OCI-LY7 (cell line): ENCODE measurements at regions not wholly inside any gene's neighbourhood (a gene's known extent, or its start where the extent isn't known, plus 50 kb on each side); places are given as distances from the start of the nearest gene placed in this dataset.

Experiments
- BruUV-seq: library from RNA; stranded (reverse); fragments of 400-500 nt; replicated peaks from 2 replicates; lab custom pipeline; 2021; lab: Mats Ljungman, UMichigan
- CTCF ChIA-PET: fragments of 300-600 bp; sonication (Branson Sonifier 250); formaldehyde crosslinking; loops from one replicate; lab custom pipeline; 2022; ENCODE audit warnings: antibody characterized with exemption; ENCODE audit not compliant: unreplicated experiment; lab: Charles Lee
- POLR2A ChIA-PET: fragments of 300-600 bp; sonication (Branson Sonifier 250); formaldehyde crosslinking; loops from one replicate; lab custom pipeline; 2022; ENCODE audit warnings: antibody characterized with exemption; lab: Charles Lee
- DNase-seq: peaks from one replicate; pipeline ENCODE4 v3.0.0-alpha.2; 2015; ENCODE audit warnings: low spot score
- H2AFZ ChIP-seq: fragments of 200-600 bp; sonication (generic), shearing (Covaris generic); 2 replicates; pipeline ENCODE4 v1.6.1; 2014; ENCODE audit warnings: mild to moderate bottlenecking, antibody characterized with exemption, low read length, moderate library complexity
- H3K27ac ChIP-seq: fragments of 200-600 bp; sonication (generic); 2 replicates; pipeline ENCODE4 v1.5.1; 2014; ENCODE audit warnings: mixed run types, low read depth, mild to moderate bottlenecking, moderate library complexity, low read length, inconsistent platforms; ENCODE audit not compliant: poor library complexity, severe bottlenecking
- H3K36me3 ChIP-seq: fragments of 200-600 bp; sonication (generic); 2 replicates; pipeline ENCODE4 v1.6.1; 2014; ENCODE audit warnings: mild to moderate bottlenecking, antibody characterized with exemption, low read length, moderate library complexity, mixed read lengths; ENCODE audit not compliant: insufficient read depth
- H3K4me1 ChIP-seq: fragments of 200-600 bp; sonication (generic); 2 replicates; pipeline ENCODE4 v1.5.1; 2014; ENCODE audit warnings: mild to moderate bottlenecking, low read length; ENCODE audit not compliant: insufficient read depth, poor library complexity, severe bottlenecking
- H3K4me2 ChIP-seq: fragments of 200-600 bp; sonication (generic); 2 replicates; pipeline ENCODE4 v1.6.1; 2014; ENCODE audit warnings: mild to moderate bottlenecking, low read length
- H3K4me3 ChIP-seq: fragments of 200-600 bp; sonication (generic); 2 replicates; pipeline ENCODE4 v1.5.1; 2014; ENCODE audit warnings: mild to moderate bottlenecking, low read depth, low read length; ENCODE audit not compliant: poor library complexity, severe bottlenecking
- H3K79me2 ChIP-seq: fragments of 200-600 bp; sonication (generic); 2 replicates; pipeline ENCODE4 v1.6.1; 2016; ENCODE audit warnings: low read depth, mild to moderate bottlenecking, low read length, moderate library complexity, mixed read lengths; ENCODE audit not compliant: insufficient read depth
- H3K9me2 ChIP-seq: fragments of 200-600 bp; sonication (generic); 2 replicates; pipeline ENCODE4 v1.6.1; 2016; ENCODE audit warnings: mild to moderate bottlenecking, low read length, mixed read lengths; ENCODE audit not compliant: insufficient read depth
- H3K9me3 ChIP-seq: fragments of 200-600 bp; sonication (generic); 2 replicates; pipeline ENCODE4 v1.6.1; 2014; ENCODE audit warnings: mild to moderate bottlenecking, mixed run types, low read length, mixed read lengths
- H4K20me1 ChIP-seq: fragments of 200-600 bp; sonication (generic); 2 replicates; pipeline ENCODE4 v1.6.1; 2014; ENCODE audit warnings: mild to moderate bottlenecking, antibody characterized with exemption, low read length, moderate library complexity, mixed read lengths; ENCODE audit not compliant: insufficient read depth
- EZH2phosphoT487 ChIP-seq: fragments of 200-600 bp; sonication (generic); IDR thresholded peaks from 2 replicates; pipeline ENCODE4 v1.6.1; 2018; ENCODE audit warnings: low read depth, borderline replicate concordance, mild to moderate bottlenecking, mixed run types, antibody characterized with exemption, low read length, moderate library complexity, mixed read lengths
- intact Hi-C: fragments of 100-400 bp; cut with micrococcal nuclease; formaldehyde crosslinking; loops from one replicate; pipeline ENCODE4 v1.10.0; 2022; ENCODE audit not compliant: unreplicated experiment
- TF ChIP-seq, protein P1 (sequence below): fragments of 200-600 bp; sonication (generic); conservative IDR thresholded peaks from 2 replicates; pipeline ENCODE4 v1.5.1; 2014; ENCODE audit warnings: mild to moderate bottlenecking, antibody characterized with exemption, low read length, moderate library complexity, mixed read lengths

GRCh38 chr11:24239930-24240329, 256.9 kb upstream of the LUZP2 start:
- H3K4me2 ChIP-seq: no peak overlapping the region
- H3K9me2 ChIP-seq: no peaks in the 10 kb centered on the region
- DNase-seq: no peak
- H3K36me3 ChIP-seq: no peaks in the 10 kb centered on the region
- H4K20me1 ChIP-seq: no peaks in the 10 kb centered on the region
- H3K9me3 ChIP-seq: no peaks in the 10 kb centered on the region
- H2AFZ ChIP-seq: no peak overlapping the region
- H3K4me3 ChIP-seq: no peak overlapping the region
- H3K27ac ChIP-seq: no peak overlapping the region
- no TSS peak for BruUV-seq
- TF ChIP-seq EZH2phosphoT487: no peak
- TF ChIP-seq, protein P1, sequence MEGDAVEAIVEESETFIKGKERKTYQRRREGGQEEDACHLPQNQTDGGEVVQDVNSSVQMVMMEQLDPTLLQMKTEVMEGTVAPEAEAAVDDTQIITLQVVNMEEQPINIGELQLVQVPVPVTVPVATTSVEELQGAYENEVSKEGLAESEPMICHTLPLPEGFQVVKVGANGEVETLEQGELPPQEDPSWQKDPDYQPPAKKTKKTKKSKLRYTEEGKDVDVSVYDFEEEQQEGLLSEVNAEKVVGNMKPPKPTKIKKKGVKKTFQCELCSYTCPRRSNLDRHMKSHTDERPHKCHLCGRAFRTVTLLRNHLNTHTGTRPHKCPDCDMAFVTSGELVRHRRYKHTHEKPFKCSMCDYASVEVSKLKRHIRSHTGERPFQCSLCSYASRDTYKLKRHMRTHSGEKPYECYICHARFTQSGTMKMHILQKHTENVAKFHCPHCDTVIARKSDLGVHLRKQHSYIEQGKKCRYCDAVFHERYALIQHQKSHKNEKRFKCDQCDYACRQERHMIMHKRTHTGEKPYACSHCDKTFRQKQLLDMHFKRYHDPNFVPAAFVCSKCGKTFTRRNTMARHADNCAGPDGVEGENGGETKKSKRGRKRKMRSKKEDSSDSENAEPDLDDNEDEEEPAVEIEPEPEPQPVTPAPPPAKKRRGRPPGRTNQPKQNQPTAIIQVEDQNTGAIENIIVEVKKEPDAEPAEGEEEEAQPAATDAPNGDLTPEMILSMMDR: no peak
- intact Hi-C loops: no loop called here
- no peaks in the 10 kb centered on the region for H3K4me1 ChIP-seq
- POLR2A ChIA-PET: no interaction called here
- CTCF ChIA-PET: no interaction called here
- H3K79me2 ChIP-seq: no peaks in the 10 kb centered on the region

- no peaks in the 10 kb centered on the region for H3K9me3 ChIP-seq
- DNase-seq: no peak
- H3K27ac ChIP-seq: no peak overlapping the region
- ChIA-PET CTCF (no interaction called here), POLR2A (no interaction called here)
- H3K36me3 ChIP-seq: no peaks in the 10 kb centered on the region
- H2AFZ ChIP-seq: no peak overlapping the region
- no peaks in the 10 kb centered on the region for H3K79me2 ChIP-seq
- H4K20me1 ChIP-seq: no peaks in the 10 kb centered on the region
- no peak overlapping the region for H3K4me2 ChIP-seq
- H3K9me2 ChIP-seq: no peaks in the 10 kb centered on the region
- no peak overlapping the region for H3K4me3 ChIP-seq
- TF ChIP-seq EZH2phosphoT487: no peak
- TF ChIP-seq, protein P1: no peak
- H3K4me1 ChIP-seq: no peaks in the 10 kb centered on the region
- no TSS peak for BruUV-seq
- intact Hi-C loops: no loop called here
These were observed 256.2 kb upstream of the LUZP2 start for GRCh38 chr11:24240496-24241175.

- Histone ChIP-seq H3K4me3 (no peak overlapping the region), H3K79me2 (no peaks in the 10 kb centered on the region), H3K36me3 (no peaks in the 10 kb centered on the region), H3K9me2 (no peaks in the 10 kb centered on the region), H3K9me3 (no peaks in the 10 kb centered on the region), H3K27ac (no peak overlapping the region), H3K4me2 (no peak overlapping the region), H4K20me1 (no peaks in the 10 kb centered on the region), H2AFZ (no peak overlapping the region), H3K4me1 (no peaks in the 10 kb centered on the region)
- ChIA-PET CTCF (no interaction called here), POLR2A (interaction anchor here (0.6 to 1.4 kb wide), 2 partner anchors 14 to 30 kb away, joined by 3 read pairs; no protein-coding TSS in a partner anchor)
- no peak for DNase-seq
- intact Hi-C loops: no loop called here
- no TSS peak for BruUV-seq
- no peak for TF ChIP-seq EZH2phosphoT487
- TF ChIP-seq, protein P1: no peak
These were observed 250.1 kb upstream of the LUZP2 start for GRCh38 chr11:24246715-24247114.
